HG03060 (cell line): ENCODE measurements at regions not wholly inside any gene's neighbourhood (a gene's known extent, or its start where the extent isn't known, plus 50 kb on each side); places are given as distances from the start of the nearest gene placed in this dataset.
"Not testable (repeated sequence)": the region's sequence is repeated elsewhere in the genome, so short reads cannot be mapped to it uniquely, and the experiment has no call there.

Experiments
- ATAC-seq: cut with Tn5 transposase; IDR thresholded peaks from one replicate; pipeline ENCODE4 v1.9.1; 2021; ENCODE audit warnings: low read depth, moderate number of reproducible peaks; ENCODE audit not compliant: unreplicated experiment

DNA sequence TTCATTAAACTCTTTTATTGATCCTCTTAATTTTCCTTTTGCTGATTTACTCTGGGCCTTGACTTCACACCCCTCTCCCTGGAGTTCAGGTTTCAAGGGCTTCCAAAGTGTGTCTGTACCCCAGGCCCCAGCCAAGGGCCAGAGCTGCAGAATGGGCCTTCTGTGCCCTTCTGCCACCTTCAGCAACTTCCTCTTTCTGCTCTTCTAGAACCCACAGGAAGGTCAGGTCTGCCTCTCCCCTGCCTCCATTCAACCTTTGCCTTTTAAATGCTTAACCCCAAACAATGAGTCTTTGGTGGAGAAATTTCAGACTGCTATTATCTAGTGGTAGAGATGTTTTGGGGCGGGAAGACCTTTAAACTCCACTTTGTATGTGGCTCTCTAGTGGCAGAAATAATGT, 63.1 kb downstream of the TSN start:
- ATAC-seq = no peak

DNA sequence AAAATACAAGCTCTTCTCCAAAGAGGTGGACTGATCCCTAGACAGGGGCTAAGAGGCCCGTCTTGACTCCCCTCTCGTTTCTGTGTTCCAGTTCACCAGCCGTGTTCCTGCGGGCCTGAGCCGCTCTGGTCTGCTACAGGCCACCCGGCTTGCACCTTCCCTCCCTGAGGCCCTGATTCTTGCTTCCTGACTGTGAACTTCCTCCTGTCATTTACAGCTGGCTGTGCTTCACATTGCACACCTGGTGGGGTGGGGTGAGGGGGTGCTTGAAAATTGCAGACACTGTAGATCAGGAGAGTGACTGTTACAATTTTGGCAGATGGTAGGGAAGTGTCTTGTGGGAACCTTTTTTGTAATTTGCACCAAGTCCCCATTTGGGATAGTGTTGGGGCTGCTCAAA, 64.4 kb downstream of the TSN start:
- no peak for ATAC-seq

DNA sequence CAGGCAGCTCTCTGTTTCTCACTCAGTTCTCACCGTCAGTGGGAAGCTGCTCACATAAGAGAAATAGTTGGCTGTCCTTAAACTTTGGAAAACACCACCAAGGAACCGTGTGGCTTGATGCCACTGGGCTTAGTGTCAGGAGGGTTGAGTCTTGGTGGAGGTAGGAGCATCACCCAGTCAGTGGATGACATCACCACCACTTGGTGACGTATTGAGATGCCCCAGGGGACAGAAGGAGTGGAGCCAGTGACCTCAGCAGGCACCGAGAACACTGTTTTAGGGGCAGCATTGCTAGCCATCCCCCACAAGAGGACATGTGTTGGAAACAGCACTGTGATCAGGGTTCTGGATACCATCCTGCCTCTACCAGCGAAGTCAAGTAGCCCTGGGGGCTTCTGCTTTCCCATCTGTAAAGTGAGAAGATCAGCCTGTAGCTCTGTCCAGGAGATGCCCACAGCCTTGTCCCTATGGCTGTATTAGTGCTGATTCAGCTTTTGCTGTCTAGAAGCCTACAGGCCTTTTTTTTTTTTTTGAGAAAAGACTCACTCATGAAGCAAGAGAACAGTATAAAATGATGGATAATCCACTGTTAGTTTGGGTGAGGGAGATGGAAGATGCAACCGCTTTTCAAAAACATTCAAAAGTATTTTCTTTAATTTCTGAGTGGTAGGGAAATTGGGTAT, 66.2 kb downstream of the TSN start:
- ATAC-seq = no peak

DNA sequence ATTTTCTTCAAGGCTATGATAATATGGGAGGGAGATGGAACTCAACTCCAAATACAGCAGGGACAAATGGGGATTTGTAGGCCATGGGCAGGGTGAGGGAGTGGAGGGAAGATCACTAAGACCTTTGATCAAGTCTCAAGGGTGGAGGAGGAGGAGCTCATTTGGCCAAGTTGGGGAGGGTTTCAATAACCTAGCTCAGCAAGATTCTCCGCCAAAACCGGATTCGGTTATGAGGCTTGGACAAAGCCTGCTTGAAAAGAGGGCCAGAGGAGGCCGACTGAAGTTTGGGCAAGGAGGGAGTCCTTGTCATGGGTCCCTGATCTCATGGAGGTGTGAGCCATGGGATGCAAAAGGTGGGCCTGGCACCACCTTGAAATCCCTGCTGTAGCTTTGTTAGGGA, 68.8 kb downstream of the TSN start:
- ATAC-seq = no peak

DNA sequence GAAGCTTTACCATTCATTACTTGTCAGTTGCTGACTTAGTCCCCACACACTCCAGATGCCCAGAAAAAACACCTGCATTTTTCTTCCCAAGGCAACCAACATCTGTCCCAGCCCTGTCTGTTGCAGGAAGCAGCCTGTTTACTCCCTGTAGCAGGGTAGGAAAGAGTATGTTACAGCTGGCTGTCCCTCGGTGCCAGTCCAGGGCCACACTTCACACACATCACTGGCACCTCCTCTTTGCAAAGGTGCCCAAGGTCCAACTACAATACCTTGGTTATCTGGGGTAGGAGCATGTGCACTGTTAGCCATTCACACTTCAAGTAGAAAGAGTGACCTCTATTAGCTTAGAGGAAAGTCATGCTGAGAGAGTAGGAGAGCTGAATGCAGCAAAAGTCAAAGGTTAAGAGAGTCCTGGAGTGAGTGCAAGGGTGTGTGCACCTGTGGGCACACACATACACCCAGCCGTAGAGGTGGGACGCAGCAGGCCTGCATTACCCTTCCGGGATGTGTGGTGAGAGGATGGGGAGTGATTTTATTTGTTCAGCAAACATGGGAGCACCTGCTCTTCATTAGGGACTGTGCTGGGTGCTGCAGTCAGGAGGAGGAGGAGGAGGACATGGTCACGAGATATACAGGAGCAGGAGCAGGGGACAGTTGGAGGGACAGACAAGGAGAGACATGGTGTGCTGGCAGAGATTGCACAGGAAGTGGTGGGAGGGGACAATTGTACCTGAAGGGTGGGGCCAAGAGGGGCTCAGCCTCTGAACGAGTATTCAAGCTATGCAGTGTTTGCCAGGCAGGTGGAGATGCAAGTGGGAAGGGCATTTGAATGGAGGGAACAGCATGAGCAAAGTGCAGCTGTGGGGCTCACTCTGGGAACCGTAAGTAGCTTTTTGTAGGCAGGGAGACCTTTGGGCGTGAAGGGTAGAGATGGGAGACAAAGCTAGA, 69.8 kb downstream of the TSN start:
- ATAC-seq = no peak

DNA sequence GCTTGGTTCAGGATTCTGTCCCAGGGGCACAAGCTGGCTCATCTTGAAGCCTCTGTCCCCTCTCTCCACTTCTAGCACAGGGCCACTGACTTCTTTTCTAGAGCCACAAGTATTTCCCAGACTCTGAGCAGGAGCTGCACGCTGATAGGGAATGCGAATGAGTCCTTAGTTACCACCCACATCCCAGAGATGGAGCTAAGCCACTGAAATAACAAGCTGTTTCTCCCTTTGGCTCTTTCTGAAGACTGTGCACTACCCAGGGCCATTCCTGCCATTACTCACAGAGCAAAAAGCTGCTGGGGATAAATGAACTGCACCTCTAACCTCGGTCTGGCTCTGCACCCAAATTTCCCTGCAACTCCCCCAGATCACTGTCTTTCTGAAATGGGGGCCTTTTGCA, 70.6 kb downstream of the TSN start:
- ATAC-seq = no peak

DNA sequence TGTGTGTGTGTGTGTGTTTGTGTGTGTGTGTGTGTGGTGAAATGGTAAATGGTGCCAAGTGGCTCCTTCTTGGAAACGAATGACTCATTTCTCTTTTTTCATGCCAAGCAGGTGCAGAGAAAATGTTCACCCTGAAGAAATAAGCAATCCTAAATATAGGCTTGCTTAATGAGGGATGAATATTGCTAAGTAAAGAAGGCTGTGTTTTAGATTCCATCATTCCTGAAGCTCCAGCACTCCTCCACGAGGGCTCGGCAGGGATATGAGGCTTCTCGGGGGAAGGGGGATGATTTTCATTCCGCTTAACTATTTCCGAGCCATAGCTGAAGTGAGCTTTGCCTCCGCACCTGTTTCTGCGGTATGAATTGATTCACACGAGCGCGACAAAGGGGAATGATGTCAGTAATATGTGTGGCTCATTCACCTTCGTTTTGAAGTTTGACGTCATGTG, 72.9 kb downstream of the TSN start:
- ATAC-seq = no peak

DNA sequence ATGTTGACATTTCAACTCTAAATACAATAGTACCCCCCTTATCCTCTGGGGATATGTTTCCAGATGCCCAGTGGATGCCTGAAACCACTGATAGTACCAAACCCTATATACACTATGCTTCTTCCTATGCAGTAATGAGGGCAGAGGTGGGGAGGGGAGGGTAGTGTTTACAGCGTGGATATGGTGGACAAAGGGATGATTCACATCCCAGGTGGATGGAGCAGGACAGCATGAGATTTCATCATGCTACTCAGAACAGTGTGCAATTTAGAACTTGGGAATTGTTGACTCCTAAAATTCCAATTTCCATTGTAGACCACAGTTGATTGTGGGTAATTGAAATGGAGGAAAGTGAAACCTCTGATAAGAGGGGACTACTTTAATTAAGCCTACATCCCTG, 75.4 kb downstream of the TSN start:
- no peak for ATAC-seq

DNA sequence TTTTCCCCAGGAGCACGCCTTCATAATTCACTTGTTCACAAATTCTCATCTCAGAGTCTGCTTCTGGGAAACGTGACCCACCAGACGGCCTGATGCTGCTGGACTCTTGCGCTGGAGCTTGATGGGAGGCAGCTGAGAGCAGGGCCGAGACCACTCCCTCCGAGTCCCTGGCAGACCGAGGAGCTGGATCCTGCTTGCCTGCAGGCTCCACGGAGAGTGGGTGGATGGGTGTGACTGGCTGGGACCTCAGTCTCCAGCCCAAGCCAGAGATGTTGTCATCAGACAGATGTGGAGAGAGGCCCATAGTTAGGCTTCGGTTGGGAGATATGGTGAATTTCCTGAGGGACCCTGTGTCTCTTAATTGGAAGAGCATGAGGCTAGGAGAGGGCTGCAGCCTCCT, 76.4 kb downstream of the TSN start:
- no peak for ATAC-seq

DNA sequence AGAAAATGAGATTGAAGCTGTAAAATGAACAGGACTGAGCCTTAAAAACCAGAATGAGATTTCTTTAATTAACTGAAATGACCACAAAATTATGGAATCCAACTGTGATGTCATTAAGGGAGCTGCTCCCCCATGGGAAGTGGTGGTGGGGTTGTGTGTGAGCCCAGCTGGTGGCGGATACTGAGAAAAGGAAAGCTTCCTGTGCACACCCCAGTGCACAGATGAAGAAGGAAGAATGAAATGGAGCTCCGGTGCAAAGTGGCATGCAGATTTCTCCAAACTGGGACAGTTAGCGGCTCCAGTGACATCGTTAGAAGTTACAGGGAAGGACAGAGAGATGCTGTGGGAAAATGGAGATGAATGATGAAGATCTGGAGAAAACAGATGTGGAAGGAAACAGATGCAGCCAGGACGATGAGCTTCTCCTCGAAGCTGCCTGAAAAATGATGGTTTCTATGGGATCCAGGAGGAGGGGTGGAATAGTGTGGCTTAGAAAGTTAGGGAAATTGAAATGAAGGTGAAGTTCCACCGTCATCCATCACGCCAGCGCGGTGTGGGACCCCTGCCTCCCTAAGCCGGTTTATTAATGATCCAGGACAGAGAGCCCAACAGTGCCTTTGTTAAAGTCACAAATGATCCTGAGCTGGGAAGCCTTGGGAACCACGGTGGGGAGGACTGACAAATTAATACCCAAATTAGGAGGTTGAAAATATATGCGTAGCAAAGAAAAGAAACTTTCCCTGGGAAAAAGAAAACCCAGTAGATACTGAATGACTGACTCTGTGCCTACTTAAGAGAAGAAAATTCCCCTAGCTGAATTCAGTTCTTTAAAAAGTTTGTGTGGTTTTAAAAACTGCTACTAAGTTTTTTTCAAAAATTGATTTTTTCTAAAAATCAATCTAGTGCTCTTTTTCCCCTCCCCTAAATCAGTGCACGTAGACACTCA, 77.2 kb downstream of the TSN start:
- no peak for ATAC-seq

DNA sequence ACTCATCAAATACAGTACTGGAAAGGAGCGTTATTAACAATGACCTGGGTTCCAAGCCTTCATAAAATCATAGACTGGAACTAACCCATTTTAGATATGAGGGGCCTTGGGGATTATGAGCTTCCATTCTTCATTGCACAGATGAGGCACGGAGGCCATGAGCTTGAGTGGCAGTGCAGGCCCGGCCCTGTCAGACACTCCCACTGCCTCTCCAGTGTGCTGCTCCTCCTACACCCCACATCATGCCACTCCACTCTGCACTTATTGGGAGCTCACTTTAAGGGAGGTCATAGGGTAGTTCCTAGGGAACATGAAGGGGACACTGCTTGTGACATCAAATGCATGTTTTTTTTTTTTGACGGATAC, 77.9 kb downstream of the TSN start:
- no peak for ATAC-seq

DNA sequence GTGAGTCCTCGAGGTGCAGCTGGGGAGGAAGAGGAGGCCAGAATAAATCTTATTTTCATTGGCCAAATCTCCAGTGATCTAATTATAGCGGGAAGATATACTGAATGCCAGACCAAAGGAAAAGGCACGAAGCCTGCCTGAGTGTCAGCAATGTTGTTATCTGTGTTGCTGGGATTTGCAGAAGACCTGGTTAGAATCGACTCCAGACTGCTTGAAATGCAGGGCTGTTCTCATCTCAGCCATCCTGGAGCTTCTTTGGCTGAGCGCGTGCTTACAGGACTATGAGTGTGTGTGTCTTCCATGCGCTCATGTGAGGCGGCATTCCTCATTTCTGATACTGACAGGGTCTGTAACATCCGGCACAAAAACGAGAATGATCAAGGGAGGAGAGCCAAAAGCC, 81.2 kb downstream of the TSN start:
- no peak for ATAC-seq

DNA sequence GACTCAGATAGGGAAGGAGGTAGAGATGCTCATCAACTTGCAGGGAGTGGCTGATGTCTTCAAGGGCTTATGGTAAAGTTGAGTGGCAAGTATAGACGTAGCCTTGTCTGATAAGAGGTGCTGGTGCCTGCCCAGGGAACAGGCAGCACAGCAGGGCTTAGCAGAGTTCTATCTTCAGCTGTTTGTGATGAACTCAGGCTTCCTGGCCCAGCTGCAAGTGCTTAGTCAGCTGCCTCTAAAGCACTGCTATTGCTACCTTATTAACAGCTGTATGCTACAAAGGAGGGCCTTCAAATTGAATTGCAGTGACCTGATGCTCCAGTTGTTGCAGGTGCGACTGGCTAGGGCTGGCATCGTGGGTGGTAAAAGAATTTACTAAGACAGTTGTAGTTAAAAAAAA, 82.1 kb downstream of the TSN start:
- no peak for ATAC-seq

DNA sequence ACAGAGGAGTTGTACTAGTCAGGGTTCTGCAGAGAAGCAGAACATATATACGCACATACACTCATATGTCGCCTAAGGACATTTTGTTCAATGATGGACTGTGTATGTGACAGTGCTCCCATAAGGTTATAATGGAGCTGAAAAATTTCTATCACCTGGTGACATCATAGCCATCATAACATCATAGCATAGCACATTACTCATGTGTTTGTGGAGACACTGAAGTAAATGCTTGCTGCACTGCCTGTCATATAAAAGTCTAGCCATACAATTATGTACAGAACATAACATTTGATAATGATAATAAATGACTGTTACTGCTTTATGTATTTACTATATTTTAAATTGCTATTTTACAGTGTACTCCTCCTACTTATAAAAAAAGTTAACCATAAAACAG, 83.1 kb downstream of the TSN start:
- ATAC-seq = no peak

DNA sequence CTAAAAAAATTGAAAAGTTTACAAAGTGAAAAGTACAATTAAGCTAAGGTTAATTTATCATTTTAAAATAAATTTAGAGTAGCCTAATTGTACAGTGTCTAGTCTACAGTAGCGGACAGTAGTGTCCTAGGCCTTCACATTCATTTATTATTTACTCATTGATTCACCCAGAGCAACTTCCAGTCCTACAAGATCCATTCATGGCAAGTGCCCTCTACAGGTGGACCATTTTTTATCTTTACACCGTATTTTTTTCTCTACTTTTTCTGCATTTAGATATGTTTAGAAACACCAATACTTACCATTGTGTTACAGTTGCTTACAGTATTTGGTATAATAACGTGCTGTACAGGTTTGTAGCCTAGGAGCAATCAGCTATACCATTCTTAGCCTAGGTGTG, 84.1 kb downstream of the TSN start:
- no peak for ATAC-seq

DNA sequence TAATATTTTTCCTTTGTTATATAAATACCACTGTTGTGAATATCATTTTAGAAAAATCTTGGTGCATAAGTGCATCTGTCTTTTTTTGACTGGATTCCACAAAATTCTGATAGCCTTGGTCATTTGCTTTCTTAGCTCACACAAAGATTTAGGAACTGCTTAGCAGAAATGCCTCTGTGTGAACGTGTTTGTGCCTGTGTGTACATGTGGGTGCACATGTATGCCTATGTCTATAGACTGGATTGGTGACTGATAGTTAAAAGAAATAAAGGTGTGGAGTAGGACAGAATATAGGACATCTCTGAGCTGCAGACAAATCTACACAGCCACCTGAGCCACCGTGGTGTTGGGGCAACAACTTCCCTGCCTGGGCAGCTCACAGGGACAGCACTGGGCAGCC, 93.8 kb downstream of the TSN start:
- ATAC-seq = no peak

DNA sequence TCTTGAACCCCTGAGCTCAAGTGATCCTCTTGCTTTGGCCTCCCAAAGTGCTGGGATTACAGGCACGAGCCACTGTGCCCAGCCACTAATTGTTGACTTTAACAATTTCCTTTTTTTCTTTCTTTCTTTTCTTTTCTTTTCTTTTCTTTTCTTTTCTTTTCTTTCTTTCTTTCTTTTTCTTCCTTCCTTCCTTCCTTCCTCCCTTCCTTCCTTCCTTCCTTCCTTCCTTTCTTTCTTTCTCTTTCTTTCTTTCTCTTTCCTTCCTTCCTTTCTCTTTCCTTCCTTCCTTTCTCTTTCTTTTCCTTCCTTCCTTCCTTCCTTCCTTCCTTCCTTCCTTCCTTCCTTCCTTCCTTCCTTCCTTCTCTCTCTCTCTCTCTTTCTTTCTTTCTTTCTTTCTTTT, 97.7 kb downstream of the TSN start:
- ATAC-seq = not testable (repeated sequence)

DNA sequence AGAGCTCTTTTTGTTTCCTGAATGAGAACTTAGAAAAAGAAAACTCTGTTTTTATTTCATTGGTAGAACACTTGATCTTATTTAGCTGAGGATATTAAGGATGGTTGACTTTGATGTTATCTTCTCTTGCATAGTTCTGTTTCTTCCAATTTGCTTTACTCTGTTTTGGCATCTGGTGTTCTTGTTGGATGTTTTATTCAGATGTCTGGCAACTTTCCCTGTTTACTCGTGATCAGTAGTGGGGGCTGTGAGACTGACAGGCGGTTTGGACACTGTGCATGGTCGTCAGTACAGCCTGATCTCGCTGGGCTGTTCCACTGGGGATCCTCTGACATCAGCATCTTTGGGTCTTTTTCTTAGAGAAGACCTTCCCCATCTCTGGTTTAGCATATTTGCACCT, 100.1 kb downstream of the TSN start:
- ATAC-seq = no peak

DNA sequence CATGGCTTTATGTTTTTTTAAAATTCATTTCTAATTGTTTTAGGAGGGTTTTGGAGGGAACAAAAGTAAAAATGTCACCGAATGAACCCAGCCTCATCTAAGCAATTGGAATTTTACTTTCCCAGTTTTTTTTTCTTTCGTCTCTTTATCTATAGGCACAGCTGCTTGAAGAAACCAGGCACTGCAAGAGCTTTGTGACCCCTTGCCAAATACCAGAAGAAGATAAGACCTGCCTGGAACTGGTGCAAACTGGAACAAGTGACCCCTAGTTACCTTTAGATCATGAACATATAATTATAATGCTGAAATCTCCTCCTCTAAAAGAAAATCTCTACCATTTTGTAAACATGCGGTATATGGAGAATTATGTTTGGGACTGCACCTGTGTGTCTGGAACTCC, 100.9 kb downstream of the TSN start:
- no peak for ATAC-seq

DNA sequence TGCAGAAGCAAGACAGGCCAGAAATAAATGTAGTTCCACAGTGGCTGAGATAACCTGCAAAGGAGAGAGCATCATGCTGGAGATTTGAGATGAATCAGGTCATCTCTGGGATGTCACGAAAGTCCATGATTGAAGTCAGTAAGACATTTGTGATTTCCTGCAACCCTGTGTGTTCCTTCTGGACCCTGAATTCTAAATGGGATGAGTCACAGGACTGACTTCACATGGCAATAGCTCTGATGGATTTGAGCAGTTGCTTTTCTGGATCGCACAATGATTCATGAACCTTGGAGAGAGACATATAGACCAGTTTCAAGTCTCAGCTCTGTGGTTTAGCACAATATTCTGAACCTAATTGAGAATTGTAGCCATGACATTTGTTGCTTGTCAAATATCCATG, 102.9 kb downstream of the TSN start:
- no peak for ATAC-seq

DNA sequence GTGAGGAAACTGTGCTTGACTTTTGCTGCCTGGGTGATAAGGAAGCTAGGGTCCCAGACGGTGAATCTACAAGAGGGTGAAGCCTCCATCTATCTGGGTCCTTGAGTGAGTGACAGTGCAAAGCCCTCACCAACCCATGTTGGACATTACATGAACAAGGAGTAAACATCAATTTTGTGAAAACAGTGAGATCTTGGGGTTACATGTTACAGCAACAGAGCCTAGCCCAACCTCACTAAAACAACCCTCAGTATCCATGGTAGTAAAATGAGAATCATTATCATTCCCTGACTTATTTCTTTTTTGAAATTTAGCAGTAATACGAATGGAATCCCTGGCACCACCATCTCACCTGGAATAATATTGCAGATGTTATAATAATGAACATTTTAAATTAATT, 103.4 kb downstream of the TSN start:
- no peak for ATAC-seq
